NCI-H446 (cell line): ENCODE measurements at regions not wholly inside any gene's neighbourhood (a gene's known extent, or its start where the extent isn't known, plus 50 kb on each side); places are given as distances from the start of the nearest gene placed in this dataset.
"Not testable (repeated sequence)": the region's sequence is repeated elsewhere in the genome, so short reads cannot be mapped to it uniquely, and the experiment has no call there.

Source experiments
- DNase-seq, 2 experiments: peaks; one replicate each; lab custom pipeline; 2025; lab: John Stamatoyannopoulos, UW

DNA sequence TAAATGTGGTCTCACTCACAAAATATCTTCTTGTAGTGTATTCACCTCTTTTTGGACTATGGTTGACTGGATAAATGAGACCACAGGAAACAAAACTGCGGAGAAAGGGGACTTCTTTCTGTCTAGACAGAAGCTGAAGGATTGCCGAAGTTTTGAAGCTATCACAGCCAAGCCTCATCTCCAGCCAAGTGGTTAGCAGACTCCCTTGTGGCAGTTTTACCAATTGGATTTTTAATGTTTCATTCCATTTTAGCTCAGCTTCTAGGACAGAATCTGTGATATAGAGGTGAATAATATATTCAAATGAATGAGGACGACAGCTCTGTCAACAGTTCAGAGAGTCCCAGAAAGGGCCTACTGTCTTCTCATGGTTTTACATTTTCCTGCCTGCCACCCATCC lies 215.7 kb upstream of the ZNF608 start:
- no peak for DNase-seq

DNA sequence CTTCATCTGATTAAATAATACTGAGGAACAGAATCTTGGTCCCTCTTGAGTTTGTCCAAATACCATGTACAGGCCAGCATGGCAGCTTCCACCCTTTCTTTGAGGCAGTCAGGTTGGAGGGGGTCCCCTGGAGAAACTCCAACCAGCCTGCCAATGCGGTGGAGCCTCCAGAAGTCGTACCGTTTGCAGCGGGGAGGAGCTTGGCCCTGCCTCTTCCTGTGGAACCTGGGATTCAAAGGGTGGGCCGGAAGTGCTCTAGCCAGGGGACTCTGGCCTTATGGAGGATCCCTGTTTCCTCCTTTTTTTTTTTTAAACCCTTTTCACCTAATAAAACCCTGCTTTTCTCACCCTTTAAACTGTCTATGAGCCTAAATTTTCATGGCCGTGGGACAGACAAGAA lies 216.3 kb upstream of the ZNF608 start:
- no peak for DNase-seq

DNA sequence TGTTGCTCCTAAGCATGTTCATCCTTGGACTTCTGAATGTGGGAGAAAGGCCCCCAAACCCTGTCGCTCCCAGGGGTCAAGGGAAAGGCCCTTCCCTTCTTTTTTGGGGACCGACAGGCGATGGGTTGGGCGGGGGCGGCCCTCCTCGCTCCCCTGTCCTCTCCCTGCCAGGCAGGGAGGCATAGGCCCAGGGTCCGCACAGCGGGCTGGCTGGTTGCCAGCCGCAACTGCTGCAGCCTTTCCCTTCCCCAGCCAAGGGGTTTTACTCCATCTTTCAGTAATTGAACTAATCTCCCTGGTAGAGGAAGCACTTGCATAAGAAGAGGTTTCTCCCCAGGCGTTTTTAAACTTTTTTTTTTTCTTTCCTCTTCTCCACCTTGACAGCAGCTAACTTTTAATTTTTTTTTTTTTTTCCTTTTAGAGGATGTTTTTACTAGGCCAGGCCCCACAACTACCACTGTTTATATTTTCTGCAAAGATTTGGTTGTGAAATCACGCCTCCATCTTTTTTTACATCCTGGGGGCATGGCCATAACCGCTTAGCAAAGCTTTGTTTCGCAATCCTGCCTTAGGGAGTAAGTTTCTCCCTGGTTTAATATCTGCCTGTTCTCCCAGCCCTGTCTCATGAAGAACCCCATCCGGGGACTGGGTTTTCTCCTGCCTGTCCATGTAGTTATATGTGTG lies 216.9 kb upstream of the ZNF608 start:
- peak in 1 of 2 experiments; percentile 12 for DNase-seq

DNA sequence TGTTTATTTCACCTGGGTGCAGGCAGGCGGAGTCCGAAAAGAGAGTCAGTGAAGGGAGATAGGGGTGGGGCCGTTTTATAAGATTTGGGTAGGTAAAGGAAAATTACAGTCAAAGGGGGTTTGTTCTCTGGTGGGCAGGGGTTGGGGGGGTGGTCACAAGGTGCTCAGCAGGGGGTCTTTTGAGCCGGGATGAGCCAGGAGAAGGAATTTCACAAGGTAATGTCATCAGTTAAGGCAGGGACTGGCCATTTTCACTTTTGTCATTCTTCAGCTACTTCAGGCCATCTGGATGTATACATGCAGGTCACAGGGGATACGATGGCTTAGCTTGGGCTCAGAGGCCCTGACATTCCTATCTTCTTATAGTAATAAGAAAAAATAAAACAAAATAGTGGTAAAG lies 220.3 kb upstream of the ZNF608 start:
- not testable (repeated sequence) for DNase-seq

GRCh38 chr5:124970381-124970780 lies 223.9 kb upstream of the ZNF608 start:
- DNase-seq, result not testable (repeated sequence)

- no peak for DNase-seq
Observed at GRCh38 chr5:124972703-124973102, 226.3 kb upstream of the ZNF608 start.

- DNase-seq, result no peak
Observed at GRCh38 chr5:124973661-124974060, 227.2 kb upstream of the ZNF608 start.

DNA sequence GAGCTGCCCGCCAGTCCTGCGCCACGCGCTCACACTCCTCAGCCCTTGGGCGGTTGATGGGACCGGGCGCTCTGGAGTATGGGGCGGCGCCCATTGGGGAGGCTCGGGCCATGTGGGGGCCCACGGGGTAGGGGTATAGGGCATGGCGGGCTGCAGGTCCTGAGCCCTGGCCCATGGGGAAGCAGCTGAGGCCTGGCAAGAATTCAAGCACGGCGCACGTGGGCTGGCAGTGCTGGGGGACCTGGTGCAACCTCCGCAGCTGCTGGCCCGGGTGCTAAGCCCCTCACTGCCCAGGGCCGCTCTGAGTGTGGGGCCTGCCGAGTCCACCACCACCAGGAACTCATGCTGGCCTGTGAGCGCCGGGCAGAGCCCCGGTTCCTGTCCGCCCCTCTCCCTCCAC lies 229.6 kb upstream of the ZNF608 start:
- DNase-seq, result no peak

DNA sequence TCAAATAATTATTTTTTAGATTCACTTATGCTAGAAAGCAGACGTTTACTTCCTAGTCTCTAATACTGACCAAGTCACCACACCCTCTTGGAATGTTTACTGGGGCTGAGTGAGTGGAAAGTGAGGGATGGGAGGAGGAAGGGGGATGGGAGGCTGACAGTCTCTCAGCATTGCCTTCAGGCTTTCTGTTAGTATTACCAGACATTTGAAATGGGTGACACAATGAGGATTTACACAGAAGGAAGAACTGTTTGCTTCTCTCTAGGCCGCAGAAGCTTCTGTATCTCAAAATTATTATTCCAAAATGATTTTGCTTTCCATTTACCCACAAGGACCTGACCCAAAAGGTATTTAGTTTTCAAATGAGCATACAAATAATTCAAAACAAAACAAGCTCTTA lies 232.8 kb upstream of the ZNF608 start:
- no peak for DNase-seq

DNA sequence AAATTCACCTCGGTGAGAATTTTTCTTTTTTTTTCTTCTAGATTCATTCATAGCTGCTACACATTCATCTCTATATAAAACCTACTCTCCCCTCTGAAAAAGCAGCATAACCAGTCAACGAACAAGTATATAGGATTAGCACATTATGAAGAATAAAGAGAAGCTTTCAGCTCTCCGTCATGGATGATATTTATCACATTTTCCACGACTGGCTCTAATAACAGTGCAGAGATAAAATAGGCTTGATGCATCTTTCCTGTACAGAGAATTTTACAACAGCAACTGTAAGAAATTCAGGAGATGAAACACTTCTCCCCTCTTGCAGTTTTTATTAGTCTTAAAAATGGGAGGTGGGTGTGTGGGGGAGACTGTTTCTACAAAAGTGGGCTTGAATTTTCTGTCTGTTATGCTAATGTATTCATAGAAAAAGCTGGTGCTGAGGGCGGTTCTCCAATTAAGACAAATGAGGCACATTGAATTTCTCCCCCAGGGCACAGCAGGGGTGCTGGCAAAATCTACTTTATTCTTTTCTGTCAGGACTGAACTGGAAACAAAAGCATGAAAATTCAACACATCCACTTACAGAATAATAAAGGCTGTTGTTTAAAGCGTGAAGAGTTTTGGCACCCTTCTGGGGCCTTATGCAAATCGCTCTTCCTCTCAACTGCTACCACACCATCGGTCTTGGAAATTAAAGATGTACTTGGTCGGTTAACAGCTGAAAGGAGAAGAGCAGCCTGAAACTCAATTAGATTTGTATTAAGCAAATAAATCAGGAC lies 233.9 kb upstream of the ZNF608 start:
- peak; percentile 32 to 61 for DNase-seq

GRCh38 chr5:124981901-124982300 lies 235.5 kb upstream of the ZNF608 start:
- DNase-seq, result no peak

DNA sequence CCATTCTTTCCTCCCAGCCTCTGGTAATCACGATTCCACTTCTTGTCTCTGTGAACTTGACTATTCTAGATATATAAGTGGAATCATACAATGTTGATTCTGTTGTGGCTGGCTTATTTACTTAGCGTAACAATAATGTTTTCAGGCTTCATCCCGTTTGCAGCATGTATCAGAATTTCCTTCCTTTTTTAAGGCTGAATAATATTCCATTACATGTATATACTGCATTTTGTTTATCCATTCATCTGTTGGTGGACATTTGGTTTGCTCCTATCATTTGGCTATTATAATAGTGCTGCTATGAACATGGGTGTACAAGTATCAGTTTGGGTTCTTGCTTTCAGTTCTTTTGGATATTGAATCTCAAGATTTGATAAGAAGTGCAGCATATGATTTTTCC lies 239.7 kb upstream of the ZNF608 start:
- no peak for DNase-seq

DNA sequence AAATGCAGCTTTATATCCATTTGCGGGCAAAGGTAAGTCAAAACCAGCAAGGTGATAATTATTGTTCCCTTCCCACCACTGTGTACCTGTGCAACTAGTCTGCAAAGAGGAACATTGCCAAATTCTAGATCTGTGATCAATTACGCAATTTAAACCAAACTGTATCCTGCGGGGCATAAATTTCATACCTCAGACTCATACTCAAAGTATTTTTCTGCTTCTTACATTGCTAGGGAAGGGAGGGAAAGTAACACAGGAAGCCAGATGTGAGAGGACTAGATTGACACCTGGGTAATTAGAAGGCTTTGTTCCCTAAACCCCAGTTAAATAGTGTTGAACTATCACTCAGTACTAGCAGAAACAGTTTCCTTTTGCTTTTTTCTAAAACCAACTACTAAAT lies 240.2 kb upstream of the ZNF608 start:
- no peak for DNase-seq

DNA sequence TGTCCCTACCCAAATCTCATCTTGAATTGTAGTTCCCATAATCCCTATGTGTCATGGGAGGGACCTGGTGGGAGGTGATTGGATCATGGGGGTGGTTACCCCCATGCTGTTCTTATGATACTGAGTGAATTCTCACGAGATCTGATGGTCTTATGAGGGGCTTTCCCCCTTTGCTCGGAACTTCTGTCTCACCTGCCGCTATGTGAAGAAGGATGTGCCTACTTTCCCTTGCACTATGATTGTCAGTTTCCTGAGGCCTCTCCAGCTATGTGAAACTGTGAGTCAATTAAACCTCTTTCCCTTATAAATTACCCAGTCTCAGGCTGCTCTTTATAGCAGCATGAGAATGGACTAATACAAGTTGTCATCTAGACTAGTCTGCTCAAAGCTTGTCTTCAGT lies 241.3 kb upstream of the ZNF608 start:
- not testable (repeated sequence) for DNase-seq

GRCh38 chr5:124990723-124991122 lies 244.3 kb upstream of the ZNF608 start:
- DNase-seq, result no peak

DNA sequence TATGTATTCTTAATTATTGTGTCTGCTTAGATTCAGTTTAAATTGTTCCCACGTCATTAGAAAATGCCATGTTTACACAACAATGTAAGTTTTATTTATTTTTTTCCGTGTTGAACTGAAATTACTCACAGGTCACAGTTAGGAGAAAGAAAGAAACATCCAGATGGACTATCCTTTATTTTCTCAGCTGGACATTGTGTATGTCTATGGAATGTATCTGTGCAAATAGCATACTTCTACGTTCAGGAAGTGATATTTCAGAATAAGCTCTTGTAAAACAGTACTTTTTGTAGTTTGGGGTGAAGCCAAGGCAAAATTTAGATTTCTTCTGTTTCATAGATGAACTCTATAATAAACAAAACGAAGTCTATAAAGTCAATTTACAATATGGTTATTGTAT lies 249.0 kb upstream of the ZNF608 start:
- no peak for DNase-seq

DNA sequence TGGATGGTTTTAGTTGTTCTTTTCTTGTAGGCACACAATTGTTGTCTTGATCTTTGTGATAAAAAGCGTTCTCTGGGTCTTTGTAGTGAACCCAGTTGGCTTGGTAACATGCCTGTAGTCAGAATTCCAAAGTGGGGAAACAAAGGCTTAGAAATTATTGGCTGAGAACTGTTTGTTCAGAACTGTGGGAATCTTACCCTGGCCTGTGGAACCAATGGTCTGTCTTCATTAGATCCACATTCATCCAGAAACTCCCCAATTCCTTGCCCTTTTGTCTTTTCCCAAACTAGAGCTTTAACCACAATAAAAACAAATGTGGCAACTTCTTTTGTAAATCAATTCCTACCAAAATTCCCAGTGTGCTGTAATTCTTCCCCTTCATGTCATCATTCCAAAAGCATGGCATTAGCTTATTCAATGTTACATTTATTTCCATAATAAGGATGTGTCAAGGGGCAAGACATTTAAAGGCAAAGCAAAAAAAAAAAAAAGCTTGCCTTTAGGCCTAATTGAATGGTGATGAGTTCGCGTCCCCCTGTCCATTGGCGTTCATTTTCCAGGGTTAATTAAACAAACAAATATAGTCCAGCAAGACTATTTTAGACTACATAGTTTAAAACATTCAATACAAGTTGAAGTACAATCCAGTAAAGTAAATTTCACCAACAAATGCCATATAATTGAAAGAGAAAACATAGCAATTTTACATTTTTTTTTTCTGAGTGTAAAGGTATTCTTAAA lies 249.8 kb upstream of the ZNF608 start:
- DNase-seq, result no peak

DNA sequence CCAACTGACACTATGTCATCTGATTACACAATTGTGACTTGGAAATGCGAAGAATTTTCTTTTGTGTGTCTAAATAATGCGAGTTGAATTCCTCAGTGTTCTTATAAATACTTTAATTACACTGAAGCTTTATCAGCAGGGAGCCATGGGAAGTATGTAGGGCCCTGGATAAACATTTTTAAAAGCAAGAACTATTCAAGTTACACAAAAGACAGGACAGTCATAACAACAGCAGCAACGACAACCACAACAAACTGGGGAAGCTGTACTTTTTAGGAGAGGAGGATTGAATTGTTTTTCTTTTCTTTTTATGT lies 250.3 kb upstream of the ZNF608 start:
- DNase-seq, result no peak

DNA sequence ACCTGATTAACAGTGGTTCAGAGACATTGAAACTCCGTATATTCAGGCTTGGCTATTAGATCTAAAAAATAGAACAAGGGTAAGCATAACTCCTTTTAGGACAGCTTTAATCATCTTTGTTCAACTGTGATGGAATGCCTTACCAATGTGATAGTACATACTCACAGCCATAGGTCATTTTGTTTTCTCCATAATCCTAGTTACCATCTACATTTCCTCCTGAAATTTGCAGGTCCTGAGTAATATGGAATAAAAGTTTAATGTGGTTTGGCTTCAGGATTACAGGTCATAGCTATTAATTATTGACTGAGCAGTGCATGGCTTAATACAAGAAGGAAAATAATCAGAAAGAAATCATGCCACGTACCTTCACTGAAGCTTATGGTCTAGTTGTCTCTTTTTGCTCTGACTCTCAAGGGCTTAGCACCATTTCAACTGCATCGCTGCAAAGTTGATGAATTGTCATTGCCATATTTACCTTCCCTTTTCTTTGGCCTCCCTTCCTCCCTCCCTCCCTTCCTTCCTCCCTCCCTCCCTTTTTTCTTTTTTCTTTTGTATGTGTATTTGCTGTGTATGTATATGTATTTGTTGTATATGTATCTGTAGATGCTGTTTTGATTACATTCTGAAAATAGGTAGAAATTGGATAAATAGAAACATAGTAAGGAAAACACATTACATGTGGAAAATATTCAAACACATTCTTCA lies 250.9 kb upstream of the ZNF608 start:
- no peak for DNase-seq

DNA sequence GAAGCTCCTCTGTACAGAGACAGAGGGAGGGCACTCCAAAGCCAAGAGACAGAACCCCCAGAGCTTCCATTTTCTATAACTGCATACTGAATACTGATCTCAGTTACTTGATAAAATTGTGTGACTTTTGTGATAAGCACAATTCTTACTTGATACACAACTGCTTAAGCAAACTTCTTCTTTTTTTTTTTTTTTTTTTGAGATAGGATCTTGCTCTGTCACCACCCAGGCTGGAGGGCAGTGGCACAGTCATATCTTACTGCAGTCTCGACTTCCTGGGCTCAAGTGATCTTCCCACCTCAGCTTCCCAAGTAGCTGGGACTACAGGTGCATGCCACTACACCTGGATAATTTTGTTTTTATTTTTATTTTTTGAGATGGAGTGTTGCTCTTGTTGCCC lies 252.1 kb upstream of the ZNF608 start:
- DNase-seq, result no peak

- DNase-seq, result no peak
Observed at GRCh38 chr5:125002727-125003598, 256.5 kb upstream of the ZNF608 start.

DNA sequence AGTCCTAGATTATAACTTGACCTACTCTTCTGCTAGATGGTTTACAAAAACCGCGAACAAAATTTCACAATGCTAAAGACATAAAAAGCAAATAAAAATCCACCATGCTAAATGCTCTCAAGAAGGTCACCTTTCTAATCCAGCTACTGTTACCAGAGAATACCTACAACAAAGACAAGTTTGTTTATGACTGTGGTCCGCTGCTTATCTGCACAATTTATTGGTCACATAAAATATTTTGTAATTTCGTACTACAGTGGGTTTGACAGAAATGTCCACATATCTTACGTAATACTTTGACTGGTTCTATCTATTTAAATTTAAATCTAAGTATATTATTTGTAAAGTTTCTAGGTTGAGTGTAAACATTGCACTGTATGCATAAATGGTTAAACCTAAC lies 257.6 kb upstream of the ZNF608 start:
- no peak for DNase-seq
